ELF-1 (cell line): ENCODE measurements at regions not wholly inside any gene's neighbourhood (a gene's known extent, or its start where the extent isn't known, plus 50 kb on each side); places are given as distances from the start of the nearest gene placed in this dataset.
"Not testable (repeated sequence)": the region's sequence is repeated elsewhere in the genome, so short reads cannot be mapped to it uniquely, and the experiment has no call there.

Experiments
- DNase-seq: peaks from one replicate; pipeline ENCODE4 v3.0.0-alpha.2; 2016; ENCODE audit warnings: low read depth, low spot score

DNA sequence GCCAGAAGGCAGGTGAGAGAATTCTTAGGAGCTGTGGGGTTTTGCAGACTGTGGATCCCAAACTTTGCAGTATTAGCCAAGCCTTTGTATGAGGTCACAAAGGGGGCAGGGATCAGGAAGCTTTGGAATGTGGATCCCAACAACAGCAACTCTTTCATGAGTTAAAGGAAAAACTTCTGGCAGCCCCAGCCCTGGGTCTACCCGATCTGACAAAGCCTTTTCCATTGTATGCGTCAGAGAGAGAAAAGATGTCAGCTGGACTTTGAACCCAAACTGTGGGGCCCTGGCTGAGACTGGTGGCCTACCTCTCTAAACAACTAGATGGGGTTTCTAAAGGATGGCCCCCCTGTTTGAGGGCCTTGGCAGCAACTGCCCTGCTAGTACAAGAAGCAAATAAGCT, 101.8 kb upstream of the OSBPL11 start:
- not testable (repeated sequence) for DNase-seq

DNA sequence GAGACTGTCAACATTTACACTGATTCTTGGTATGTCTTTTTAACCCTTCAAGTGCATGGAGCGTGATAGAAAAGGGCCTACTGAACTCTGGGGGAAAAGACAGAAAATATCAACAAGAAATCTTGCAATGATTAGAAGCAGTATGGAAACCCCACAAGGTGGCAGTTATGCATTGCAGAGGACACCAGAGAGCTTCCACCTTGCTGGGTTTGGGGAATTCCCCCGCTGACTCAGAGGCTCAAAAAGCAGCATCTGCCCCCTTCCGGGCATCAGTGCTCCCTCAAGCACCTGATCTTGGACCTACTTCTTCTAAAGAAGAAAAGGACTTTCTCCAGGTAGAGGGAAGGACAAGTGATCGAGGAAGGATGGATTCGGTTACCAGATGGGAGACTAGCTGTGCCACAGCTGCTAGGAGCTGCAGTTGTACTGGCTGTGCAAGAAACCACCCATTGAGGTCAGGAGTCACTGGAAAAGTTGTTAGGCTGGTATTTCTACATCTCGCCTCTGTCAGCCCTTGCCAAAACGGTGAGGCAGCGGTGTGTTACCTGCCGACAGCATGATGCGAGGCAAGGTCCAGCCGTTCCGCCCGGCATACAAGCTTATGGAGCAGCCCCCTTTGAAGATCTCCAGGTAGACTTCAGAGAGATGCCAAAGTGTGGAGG, 102.8 kb upstream of the OSBPL11 start:
- DNase-seq: peak; percentile 27

DNA sequence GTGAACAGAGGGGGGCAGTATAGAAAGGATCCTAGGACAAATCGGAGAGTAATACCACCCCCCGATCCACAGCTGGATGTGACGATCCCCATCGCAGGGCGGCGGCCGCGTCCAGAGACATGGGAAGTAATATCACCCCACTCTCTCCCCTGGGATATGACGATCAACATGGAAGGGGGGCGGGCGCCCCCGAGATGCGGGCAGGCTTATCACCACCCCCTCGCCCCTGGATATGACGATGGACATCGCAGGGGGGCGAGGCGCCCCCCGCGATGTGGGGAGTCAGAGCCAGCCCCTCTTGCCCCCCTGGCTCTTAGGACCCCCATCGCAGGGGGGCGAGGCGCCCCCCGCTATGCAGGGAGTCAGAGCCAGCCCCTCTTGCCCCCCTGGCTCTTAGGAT, 120.4 kb upstream of the OSBPL11 start:
- no peak for DNase-seq

DNA sequence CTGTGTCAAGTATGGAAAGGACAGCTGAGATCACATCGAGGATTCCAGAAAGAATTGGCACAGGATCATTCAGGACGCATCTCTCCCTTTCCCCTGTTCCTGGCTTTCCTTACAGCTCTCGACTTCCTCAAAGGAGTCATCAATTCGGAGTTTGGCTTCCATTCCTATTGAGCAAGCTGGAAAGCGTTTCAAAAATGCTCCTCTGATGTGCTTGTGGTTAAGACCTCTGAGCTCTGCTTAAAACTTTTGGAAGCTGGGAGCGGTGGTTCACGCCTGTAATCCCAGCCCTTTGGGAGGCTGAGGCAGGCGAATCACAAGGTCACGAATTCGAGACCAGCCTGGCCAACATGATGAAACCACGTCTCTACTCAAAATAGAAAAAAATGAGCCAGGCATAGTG, 136.9 kb upstream of the OSBPL11 start:
- not testable (repeated sequence) for DNase-seq

DNA sequence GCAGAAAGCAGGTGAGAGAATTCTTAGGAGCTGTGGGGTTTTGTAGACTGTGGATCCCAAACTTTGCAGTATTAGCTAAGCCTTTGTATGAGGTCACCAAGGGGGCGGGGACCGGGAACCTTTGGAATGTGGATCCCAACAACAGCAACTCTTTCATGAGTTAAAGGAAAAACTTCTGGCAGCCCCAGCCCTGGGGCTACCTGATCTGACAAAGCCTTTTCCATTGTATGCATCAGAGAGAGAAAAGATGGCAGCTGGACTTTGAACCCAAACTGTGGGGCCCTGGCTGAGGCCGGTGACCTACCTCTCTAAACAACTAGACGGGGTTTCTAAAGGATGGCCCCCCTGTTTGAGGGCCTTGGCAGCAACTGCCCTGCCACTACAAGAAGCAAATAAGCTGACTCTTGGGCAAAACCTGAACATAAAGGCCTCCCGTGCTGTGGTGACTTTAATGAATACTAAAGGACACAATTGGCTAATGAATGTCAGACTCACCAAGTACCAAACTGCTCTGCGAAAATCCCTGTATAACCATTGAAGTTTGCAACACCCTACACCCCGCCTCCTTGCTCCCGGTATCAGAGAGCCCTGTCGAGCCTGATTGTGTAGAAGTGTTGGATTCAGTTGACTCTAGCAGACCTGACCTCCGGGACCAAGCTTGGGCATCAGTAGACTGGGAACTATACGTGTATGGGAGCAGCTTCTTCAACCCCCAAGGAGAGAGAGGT, 146.9 kb upstream of the OSBPL11 start:
- DNase-seq: peak; percentile 60

DNA sequence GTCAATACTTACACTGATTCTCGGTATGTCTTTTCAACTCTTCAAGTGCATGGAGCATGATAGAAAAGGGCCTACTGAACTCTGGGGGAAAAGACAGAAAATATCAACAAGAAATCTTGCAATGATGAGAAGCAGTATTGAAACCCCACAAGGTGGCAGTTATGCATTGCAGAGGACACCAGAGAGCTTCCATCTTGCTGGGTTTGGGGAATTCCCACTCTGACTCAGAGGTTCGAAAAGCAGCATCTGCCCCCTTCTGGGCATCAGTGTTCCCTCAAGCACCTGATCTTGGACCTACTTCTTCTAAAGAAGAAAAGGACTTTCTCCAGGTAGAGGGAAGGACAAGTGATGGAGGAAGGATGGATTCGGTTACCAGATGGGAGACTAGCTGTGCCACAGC, 147.5 kb upstream of the OSBPL11 start:
- peak; percentile 34 for DNase-seq

DNA sequence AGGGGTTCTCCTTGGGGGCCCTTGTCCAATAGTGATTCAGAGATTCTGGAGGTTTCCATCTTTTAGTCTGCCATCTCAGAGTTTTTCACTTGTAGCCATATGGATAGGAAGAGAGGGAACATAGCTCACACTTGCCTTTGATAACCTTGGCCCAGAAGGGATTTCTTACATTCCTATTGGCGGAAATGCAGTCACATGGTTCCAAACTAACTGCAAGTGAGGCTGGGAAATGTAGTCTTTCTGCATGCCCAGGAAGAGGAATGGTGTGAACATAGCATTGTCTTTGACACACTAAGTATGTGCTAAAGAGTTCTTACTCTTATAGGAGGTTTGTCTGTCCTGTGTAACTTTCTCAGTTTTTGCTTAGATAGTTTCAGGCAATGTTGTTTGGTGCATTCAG, 161.8 kb upstream of the OSBPL11 start:
- DNase-seq: not testable (repeated sequence)

DNA sequence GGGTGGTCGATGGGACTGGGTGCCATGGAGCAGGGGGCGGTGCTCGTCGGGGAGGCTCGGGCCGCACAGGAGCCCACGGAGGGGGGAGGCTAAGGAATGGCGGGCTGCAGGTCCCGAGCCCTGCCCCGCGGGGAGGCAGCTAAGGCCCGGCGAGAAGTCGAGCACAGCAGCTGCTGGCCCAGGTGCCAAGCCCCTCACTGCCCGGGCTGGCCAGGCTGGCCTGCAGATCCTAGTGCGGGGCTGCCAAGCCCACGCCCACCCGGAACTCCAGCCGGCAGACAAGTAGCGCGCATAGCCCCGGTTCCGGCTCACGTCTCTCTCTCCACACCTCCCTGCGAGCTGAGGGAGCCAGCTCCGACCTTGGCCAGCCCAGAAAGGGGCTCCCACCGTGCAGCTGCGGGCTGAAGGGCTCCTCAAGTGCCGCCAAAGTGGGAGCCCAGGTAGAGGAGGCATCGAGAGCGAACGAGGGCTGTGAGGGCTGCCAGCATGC, 163.4 kb upstream of the OSBPL11 start:
- DNase-seq: not testable (repeated sequence)

DNA sequence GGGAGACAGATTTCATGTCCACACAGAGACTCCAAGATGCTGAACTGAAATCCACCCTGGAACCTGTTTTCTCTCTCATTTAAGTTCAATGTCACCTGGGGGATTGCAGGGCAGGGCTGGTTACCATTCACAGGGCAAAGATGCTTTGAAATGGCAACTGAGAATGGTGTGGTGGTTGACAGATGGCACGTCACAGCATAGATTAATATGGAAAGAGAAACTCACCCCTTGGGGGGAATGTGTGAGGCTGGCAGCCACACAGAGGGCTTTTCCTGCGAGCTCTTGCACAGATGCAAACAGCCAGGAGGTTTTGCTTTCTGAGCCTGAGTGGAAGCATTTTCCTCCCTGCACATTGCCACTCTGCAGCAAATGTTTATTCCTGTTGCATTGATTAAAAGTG, 167.3 kb upstream of the OSBPL11 start:
- DNase-seq: not testable (repeated sequence)

DNA sequence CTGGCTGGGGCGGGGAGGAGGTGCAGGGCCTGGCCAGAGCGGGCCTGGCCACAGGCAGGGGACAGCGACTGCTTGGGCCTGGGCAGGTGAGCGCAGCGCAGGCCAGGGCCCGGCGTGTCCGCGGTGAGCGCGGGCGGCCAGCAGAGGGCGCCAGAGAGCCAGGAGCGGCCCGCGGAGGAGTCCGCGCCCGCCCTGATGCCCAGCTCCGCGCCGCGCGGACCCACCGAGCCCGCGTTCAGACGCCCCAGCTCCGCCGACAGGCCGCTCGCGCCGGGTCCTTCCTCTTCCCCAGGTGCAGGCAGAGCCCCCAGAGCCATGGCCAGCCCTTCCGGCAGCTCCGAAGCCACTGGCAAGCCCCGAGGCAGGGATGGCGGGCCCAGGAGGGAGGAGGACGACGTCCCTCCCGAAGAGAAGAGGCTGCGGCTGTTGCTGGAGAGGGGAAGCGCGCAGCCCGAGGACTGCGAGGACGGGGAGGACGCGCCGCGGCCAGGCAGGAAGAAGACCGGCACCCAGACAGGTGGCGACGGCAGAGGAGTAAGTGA, 171.1 kb upstream of the OSBPL11 start:
- peak; percentile 85 for DNase-seq

DNA sequence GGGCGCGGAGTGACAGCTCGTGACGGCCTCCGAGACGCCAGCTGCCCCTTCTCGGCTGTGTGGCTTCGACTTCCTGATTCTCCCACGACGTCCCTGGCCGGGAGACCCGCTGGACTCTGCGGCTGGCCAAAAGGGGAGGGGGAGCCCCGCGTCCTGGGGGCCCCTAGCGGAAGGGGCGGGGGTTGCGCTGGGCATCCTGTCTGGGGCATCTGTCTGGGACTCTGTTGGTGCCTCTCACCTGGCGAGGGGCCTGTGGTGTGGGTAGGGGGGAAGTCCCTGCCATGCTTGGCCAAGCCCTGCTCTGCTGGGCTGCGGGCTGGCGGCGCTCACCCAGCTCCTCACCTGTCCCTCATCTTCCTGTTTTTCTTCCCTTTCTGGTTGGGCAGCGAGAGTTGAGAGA, 171.6 kb upstream of the OSBPL11 start:
- DNase-seq: not testable (repeated sequence)

DNA sequence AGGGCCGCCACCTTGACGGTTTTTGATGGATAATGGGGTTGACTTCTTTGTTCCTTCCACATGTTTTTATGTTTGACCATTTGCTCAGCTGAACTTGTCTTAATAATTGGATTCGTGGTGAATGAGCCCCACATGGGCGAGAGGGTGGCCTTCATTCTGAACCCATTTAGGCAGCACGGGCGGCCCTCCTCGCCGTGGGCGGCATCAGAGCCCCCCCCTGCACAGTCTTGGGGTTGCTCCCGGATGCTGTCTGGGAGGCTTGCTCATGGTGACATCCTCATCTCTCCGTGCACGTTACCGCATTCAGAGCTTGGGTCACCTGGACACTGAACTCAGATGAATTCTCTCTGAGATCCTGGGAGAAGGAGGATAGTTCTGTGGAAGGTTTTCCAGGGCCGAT, 172.3 kb upstream of the OSBPL11 start:
- no peak for DNase-seq

DNA sequence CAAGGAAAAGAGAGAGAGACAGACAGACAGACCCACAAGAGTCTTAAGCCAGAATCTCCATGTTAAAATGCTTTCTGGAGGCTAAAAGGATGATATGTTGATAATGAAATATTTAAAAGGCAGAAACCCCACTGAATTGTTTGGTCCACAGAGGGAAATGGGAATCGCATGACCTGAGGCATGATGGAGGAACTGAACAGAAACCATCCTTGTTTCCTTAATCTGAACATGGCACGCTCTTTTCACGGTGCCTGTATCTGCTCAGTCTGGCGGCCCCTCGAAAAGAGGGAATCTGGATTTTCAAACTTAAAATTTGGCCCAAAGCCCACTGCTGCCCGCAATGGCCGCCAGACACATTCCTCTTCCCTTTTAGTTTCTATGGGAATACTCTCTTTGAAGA, 173.5 kb upstream of the OSBPL11 start:
- DNase-seq: not testable (repeated sequence)

DNA sequence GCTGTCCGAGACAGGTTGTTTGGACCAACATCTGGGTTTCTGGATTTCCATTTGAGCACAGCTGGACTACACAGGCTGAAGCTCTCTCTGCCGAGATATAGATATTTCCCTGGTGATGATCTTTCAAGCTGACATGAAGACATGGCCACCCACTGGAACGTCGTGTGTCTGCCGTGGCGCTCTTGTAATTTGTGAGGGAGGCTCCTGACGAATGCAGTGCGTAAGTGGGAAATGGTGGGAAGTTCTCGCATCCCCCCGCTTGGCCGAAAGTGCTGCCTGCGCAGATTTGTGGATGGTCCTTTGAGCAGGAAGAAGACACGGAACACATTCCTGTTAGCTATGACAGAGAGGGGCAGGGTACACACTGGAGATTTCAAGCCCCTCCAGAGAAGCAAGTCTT, 176.2 kb upstream of the OSBPL11 start:
- DNase-seq: not testable (repeated sequence)

DNA sequence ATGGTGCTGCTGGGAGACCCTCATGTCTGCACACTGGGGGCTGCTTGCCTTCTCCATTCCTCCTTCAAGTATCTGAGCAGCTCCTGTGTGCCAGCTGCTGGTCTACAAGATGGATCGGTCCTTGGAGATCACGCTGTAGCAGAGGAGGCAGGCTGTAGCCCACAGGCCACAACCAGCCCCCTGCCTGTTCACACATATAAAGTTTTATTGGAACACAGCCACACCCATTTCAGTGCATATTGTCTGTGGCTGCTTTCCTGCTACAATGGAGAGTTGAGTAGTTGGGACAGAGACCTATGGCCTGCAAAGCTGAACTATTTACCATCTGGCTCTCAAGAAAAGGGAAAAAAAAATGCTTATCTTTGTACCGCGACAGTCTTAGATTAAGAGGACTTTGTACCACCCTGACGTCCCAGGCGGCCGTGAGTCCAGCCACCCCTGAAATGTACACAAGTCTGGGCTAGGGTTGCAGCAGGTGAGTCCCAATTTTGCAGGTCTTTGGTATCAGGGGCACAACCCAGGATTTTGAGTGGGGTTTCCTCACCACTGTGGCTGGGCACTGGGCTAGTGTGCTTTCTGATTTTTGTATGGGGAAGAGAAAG, 179.2 kb upstream of the OSBPL11 start:
- not testable (repeated sequence) for DNase-seq

DNA sequence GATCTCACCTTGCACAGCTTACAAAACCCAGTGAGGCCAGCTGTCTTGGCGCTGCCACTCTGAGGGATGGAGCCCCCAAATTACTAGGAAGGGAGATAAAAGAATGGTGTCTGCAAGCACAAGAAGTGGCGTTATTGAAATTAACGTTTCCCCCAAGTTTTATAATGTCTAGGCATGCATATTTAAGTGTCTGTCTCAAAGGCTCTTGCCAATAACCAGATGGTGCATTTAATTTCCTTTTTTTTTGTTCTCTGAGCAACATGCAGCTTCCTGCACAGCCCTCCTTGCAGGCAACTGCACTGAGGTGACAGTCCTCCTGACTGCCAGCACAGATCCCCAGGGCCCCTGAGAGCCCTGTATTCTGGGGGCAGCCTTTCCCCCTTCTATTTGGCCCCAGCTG, 179.8 kb upstream of the OSBPL11 start:
- not testable (repeated sequence) for DNase-seq

DNA sequence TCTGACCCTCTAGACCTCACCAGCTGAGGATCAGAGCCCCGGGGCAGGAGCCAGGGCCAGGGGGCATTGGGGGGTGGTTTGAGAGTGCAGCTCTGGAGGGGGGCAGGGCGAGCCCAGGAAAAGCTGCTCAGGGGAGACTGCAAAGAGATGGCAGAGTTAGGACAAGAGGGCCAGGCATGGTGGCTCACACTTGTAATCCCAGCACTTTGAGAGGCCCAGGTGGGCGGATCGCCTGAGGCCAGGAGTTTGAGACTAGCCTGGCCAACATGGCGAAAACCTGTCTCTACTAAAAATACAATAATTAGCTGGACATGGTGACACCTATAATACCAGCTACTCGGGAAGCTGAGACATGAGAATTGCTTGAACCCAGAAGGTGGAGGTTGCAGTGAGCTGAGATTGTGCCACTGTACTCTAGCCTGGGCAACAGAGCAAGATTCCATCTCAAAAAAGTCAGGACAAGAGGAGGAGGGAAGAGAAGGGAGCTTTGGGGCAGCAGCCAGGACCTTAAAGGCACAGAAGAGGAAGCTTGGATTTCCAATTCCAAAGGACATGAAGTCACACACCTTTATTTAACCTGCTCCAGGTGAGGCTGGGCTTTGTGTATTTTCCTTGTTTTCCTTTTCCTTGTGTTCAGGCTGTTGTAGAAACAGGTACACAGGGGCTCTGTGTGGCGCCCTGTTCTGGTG, 180.5 kb upstream of the OSBPL11 start:
- DNase-seq: not testable (repeated sequence)

DNA sequence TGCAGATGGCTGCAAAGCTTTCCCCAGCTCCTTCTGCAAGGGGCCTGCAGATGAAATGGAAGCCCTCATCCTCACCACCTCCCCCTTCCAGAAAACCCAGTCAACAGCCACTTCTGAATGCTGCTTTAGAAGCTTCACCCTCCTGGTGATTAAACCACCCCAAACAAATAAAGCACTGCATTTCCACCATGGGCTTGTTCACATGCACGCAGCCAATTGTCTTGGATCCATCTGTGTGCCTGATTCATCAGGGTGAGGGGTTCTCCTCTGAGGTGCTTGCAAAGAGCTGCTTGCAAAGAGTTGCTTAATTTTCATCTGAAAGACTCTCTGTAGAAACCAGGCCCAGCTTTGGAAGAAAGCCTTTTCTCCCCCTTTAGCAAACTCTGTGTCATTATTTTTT, 184.0 kb upstream of the OSBPL11 start:
- not testable (repeated sequence) for DNase-seq

DNA sequence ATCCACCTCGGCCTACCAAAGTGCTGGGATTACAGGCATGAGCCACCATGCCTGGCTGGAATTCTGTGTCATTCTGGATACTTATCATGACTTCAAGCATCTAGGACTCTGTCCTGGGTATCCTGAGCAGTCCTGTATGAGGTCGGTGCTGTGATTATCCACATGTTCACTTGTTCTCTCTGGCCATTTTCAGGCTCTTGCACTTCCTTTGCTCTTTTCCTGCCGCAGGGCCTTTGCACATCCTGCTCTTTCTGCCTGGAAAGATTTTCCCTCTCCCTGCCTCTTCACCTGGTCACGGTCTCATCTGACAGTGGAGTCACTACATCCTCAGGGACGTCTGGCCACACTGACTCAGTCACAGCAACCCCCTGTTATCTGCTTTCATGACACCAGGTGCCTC, 184.6 kb upstream of the OSBPL11 start:
- not testable (repeated sequence) for DNase-seq

DNA sequence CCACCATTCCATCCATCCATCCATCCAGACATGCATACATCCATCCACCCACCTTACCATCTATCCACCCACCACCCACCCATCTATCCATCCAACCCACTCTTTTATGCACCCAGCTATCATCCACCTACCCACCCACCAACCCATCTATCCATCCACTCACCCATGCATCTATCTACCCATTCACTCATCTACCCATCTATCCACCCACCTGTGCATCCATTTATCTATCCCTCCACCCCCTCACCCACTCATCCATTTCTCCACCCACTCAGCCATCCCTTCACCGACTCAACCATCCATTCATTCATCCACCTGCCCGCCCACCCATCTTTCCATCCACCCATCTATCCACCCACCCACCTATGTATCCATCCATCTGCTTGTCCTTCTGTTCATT, 186.4 kb upstream of the OSBPL11 start:
- DNase-seq: not testable (repeated sequence)

DNA sequence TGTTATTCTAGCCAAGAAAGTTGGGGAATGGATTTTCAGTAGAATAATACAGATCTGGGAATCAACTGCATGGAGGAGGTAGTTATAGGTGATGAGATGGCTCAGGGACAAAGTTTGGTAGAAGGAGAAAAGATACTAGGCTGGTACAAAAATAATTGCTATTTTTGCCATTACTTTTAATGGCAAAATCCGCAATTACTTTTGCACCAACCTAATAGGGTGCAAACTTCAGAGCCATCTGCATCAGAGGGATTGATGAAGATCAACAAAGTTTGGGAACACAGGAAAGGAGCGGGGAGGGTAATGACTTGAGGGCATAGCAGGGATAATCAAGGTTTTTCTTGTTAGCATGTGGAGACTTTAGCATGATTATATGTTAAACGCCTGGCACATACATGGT, 178.7 kb upstream of the ROPN1B start:
- not testable (repeated sequence) for DNase-seq

DNA sequence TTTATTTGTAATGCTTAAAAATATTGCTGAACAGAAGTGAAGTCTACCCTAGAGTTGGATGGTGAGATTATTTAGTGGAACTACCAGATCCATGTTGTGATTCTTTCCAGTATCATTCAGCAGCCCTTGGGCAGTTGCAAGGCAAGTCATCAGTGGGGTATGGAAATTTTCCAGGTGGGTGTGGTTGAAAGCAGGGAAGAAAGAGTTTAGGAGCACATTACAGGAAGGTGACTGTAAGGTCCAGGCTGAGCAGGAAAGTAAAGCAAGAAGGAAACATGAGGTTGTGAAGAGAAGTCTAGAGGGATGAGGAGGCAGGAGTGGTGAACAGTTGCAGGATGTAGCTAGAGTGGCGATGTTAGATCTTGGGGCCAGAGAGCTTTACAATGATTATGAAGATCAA, 178.0 kb upstream of the ROPN1B start:
- DNase-seq: not testable (repeated sequence)
